Mesenchymal stem cell (in vitro differentiated cells and primary cell): ENCODE measurements at regions not wholly inside any gene's neighbourhood (a gene's known extent, or its start where the extent isn't known, plus 50 kb on each side); places are given as distances from the start of the nearest gene placed in this dataset.
A peak's percentile ranks its signal among the peaks of the same experiment; 100 is the strongest.

Source experiments
- DNase-seq: peaks from one replicate; pipeline ENCODE4 v3.0.0-alpha.2; 2013
- H2AFZ ChIP-seq: one replicate; pipeline ENCODE4 v1.6.1; 2013; ENCODE audit warnings: low read depth, mild to moderate bottlenecking, control low read depth, inconsistent platforms, low read length, moderate library complexity
- H2AK5ac ChIP-seq: 2 replicates; pipeline ENCODE4 v1.6.1; 2013; ENCODE audit warnings: low read length, moderate library complexity, mild to moderate bottlenecking, inconsistent platforms; ENCODE audit not compliant: severe bottlenecking
- H2BK120ac ChIP-seq: one replicate; pipeline ENCODE4 v1.6.1; 2013; ENCODE audit warnings: low read depth, mild to moderate bottlenecking, inconsistent platforms, low read length, moderate library complexity
- H2BK12ac ChIP-seq, 2 experiments: one replicate each; pipeline ENCODE4 v1.6.1; 2013; ENCODE audit warnings: inconsistent platforms in 2 of 2, low read length in 2 of 2, mild to moderate bottlenecking in 2 of 2, moderate library complexity in 2 of 2, control low read depth in 1 of 2
- H2BK15ac ChIP-seq: one replicate; pipeline ENCODE4 v1.6.1; 2013; ENCODE audit warnings: mild to moderate bottlenecking, low read depth, inconsistent platforms; ENCODE audit not compliant: poor library complexity, severe bottlenecking
- H2BK5ac ChIP-seq: 2 replicates; pipeline ENCODE4 v1.6.1; 2013; ENCODE audit warnings: low read depth, mild to moderate bottlenecking, low read length, control low read depth, inconsistent platforms; ENCODE audit not compliant: poor library complexity, severe bottlenecking
- H3K14ac ChIP-seq, 2 experiments: one replicate each; pipeline ENCODE4 v1.6.1; 2013; ENCODE audit warnings: inconsistent platforms in 2 of 2, low read length in 2 of 2, control low read depth in 1 of 2, mild to moderate bottlenecking in 1 of 2, moderate library complexity in 1 of 2
- H3K18ac ChIP-seq, 2 experiments: one replicate each; pipeline ENCODE4 v1.6.1; 2013; ENCODE audit warnings: inconsistent platforms in 2 of 2, low read length in 2 of 2, control low read depth in 1 of 2, low read depth in 1 of 2, mild to moderate bottlenecking in 1 of 2
- H3K23ac ChIP-seq, 2 experiments: one replicate each; pipeline ENCODE4 v1.6.1; 2013; ENCODE audit warnings: inconsistent platforms in 2 of 2, low read length in 2 of 2, mild to moderate bottlenecking in 2 of 2, moderate library complexity in 2 of 2, control low read depth in 1 of 2
- H3K27ac ChIP-seq: 2 replicates; pipeline ENCODE4 v1.5.1; 2013; ENCODE audit warnings: mild to moderate bottlenecking, moderate library complexity, low read length, control low read depth, inconsistent platforms; ENCODE audit not compliant: poor library complexity, severe bottlenecking
- H3K27me3 ChIP-seq, 2 experiments: 2 replicates each; pipeline versions ENCODE4 v1.6.1 to v1.7.0; 2013; ENCODE audit warnings: low read length in 2 of 2, mild to moderate bottlenecking in 2 of 2, moderate library complexity in 2 of 2, control low read depth in 1 of 2, inconsistent platforms in 1 of 2; ENCODE audit not compliant: control insufficient read depth in 1 of 2, insufficient read depth in 1 of 2
- H3K36me3 ChIP-seq, 2 experiments: 2 replicates each; pipeline versions ENCODE4 v1.6.1 to v1.7.0; 2013; ENCODE audit warnings: low read length in 2 of 2, control low read depth in 1 of 2, inconsistent platforms in 1 of 2, low read depth in 1 of 2, mild to moderate bottlenecking in 1 of 2; ENCODE audit not compliant: insufficient read depth in 2 of 2, control insufficient read depth in 1 of 2
- H3K4ac ChIP-seq, 2 experiments: one replicate each; pipeline ENCODE4 v1.6.1; 2013; ENCODE audit warnings: inconsistent platforms in 2 of 2, low read length in 2 of 2, mild to moderate bottlenecking in 2 of 2, moderate library complexity in 2 of 2, control low read depth in 1 of 2, low read depth in 1 of 2
- H3K4me1 ChIP-seq: 2 replicates; pipeline ENCODE4 v1.6.1; 2013; ENCODE audit warnings: low read depth, low read length, control low read depth; ENCODE audit not compliant: control insufficient read depth, insufficient read depth
- H3K4me2 ChIP-seq: 2 replicates; pipeline ENCODE4 v1.6.1; 2013; ENCODE audit warnings: low read length, mild to moderate bottlenecking, inconsistent platforms; ENCODE audit not compliant: poor library complexity, severe bottlenecking
- H3K4me3 ChIP-seq, 2 experiments: 2 replicates each; pipeline versions ENCODE4 v1.5.1 to v1.7.0; 2013; ENCODE audit warnings: low read length in 2 of 2, mild to moderate bottlenecking in 2 of 2, control low read depth in 1 of 2, low read depth in 1 of 2; ENCODE audit not compliant: insufficient read depth in 1 of 2
- H3K79me1 ChIP-seq: replicated peaks from 2 replicates; pipeline ENCODE4 v1.6.1; 2013; ENCODE audit warnings: mild to moderate bottlenecking, control low read depth, low read length, inconsistent platforms; ENCODE audit not compliant: poor library complexity, severe bottlenecking
- H3K9ac ChIP-seq: 2 replicates; pipeline ENCODE4 v1.7.0; 2013; ENCODE audit warnings: mild to moderate bottlenecking, low read length, moderate library complexity
- H3K9me3 ChIP-seq: 2 replicates; pipeline ENCODE4 v1.7.0; 2013; ENCODE audit warnings: mild to moderate bottlenecking, low read length; ENCODE audit not compliant: control insufficient read depth
- H4K8ac ChIP-seq: one replicate; pipeline ENCODE4 v1.6.1; 2013; ENCODE audit warnings: inconsistent platforms, mild to moderate bottlenecking, low read length, moderate library complexity
- H4K91ac ChIP-seq: one replicate; pipeline ENCODE4 v1.6.1; 2013; ENCODE audit warnings: mild to moderate bottlenecking, low read length, inconsistent platforms
- WGBS: methylation state at CpG from one replicate; pipeline ENCODE4 v1.1.7; 2013; ENCODE audit warnings: mixed read lengths; 5-methylcytosine and 5-hydroxymethylcytosine counted together

DNA sequence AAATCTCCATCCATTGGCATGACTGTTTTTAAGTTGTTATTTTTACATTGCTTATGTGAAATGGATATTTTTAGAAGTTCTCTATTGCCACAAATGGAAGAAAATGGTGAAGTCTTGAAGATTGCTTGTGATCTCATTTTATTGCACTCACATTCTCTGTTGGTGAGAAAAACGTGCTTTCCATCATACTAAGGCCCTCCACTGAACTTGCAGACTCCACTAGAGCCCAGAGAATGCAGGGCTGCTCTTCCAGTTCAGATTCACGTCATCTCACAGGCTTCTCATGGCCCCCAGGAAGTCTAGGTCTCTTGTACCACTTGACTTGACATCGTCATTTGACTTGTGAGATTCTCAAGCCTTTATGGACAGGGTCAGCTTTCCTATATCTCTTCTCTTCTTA lies 254.8 kb upstream of the COPS8 start:
- H4K8ac ChIP-seq = no peak overlapping the region
- H3K27me3 ChIP-seq = peaks cover 8 to 17% of the 10 kb centered on the region in 2 experiments
- H3K4me2 ChIP-seq = no peak overlapping the region
- no peak overlapping the region for H2AFZ ChIP-seq
- H3K27ac ChIP-seq = no peak overlapping the region
- H3K4me3 ChIP-seq = no peak overlapping the region
- no peak overlapping the region for H2BK15ac ChIP-seq
- no peaks in the 10 kb centered on the region for H3K4me1 ChIP-seq
- no peaks in the 10 kb centered on the region for H3K79me1 ChIP-seq
- no peak overlapping the region for H3K23ac ChIP-seq
- H3K9ac ChIP-seq = no peak overlapping the region
- no peak overlapping the region for H3K4ac ChIP-seq
- no peaks in the 10 kb centered on the region for H3K36me3 ChIP-seq
- DNase-seq = peak; percentile 69
- no peaks in the 10 kb centered on the region for H3K9me3 ChIP-seq
- H2BK12ac ChIP-seq = peak overlapping the region in 1 of 2 experiments; percentile 21
- H4K91ac ChIP-seq = no peak overlapping the region
- WGBS = 38% methylated on average over 3 of the region's 3 CpGs
- H3K18ac ChIP-seq = no peak overlapping the region
- no peak overlapping the region for H2BK120ac ChIP-seq
- no peak overlapping the region for H3K14ac ChIP-seq
- no peak overlapping the region for H2AK5ac ChIP-seq
- H2BK5ac ChIP-seq = no peak overlapping the region

DNA sequence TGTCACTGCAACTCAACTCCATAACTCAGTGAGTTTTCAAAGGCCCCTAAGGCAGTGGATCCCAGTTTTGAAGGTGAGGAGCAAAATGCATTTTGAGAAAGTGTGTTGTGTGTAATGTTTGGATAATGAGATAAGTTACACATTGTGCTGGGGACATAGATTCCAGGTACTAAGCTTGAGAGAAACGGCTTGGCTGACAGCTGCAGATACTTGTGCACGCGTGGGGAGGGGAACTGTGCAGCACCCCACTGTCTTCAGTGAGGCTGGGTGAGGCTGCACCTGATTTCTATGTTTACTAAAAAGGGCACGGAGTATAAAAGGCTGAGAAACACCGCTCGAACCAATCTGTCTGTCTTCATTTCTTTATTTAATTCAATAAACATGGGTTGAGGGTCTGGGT lies 254.0 kb upstream of the COPS8 start:
- Histone ChIP-seq H2BK5ac (no peak overlapping the region), H3K14ac (no peak overlapping the region)
- WGBS = 96% methylated on average over 3 of the region's 6 CpGs

DNA sequence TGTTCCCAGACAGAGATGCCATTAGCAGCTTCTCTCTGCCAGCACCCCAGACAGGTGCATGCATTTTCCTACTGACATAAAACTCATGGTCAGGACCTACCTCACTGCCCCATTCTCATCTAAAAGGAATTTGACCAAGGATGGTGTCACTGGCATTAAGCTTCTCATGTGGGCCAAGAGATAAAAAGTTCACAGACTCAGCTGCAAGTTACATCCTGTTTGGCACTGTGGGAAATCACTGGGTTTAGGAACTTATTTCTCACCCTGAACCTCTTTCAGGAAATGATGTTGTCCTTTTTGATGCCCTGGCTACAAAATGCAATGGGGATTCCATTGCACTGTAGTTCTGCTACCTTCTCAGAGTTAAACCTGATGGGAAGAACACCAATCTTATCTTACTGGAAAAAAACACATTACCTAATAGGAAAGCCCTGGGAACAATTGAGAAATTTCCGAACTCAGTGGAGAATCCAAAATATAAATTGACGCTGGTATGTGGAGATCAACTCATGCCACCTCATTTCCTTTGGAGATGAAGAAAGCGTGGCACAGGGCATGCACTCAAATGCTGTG lies 252.1 kb upstream of the COPS8 start:
- no peak overlapping the region for H2AK5ac ChIP-seq
- H2BK5ac ChIP-seq = no peak overlapping the region
- H3K36me3 ChIP-seq = no peaks in the 10 kb centered on the region
- H3K4me3 ChIP-seq = no peak overlapping the region
- no peaks in the 10 kb centered on the region for H3K9me3 ChIP-seq
- H2BK12ac ChIP-seq = no peak overlapping the region
- H3K79me1 ChIP-seq = no peaks in the 10 kb centered on the region
- no peak overlapping the region for H3K9ac ChIP-seq
- H4K91ac ChIP-seq = no peak overlapping the region
- no peak overlapping the region for H2AFZ ChIP-seq
- H3K23ac ChIP-seq = no peak overlapping the region
- H3K27me3 ChIP-seq = peaks cover 8 to 17% of the 10 kb centered on the region in 2 experiments
- DNase-seq = peak; percentile 28
- H2BK120ac ChIP-seq = no peak overlapping the region
- no peak overlapping the region for H3K14ac ChIP-seq
- H3K4ac ChIP-seq = no peak overlapping the region
- no peak overlapping the region for H2BK15ac ChIP-seq
- WGBS = 96% methylated on average over 3 of the region's 3 CpGs
- H3K18ac ChIP-seq = no peak overlapping the region
- H4K8ac ChIP-seq = no peak overlapping the region
- H3K27ac ChIP-seq = no peak overlapping the region
- no peak overlapping the region for H3K4me2 ChIP-seq
- no peaks in the 10 kb centered on the region for H3K4me1 ChIP-seq

More for the DNA sequence above, 254.0 kb upstream of the COPS8 start:
- DNase-seq = no peak
- no peak overlapping the region for H4K91ac ChIP-seq
- H3K4me1 ChIP-seq = no peaks in the 10 kb centered on the region
- no peaks in the 10 kb centered on the region for H3K79me1 ChIP-seq
- H2AK5ac ChIP-seq = no peak overlapping the region
- no peak overlapping the region for H3K23ac ChIP-seq
- H3K9ac ChIP-seq = no peak overlapping the region
- no peak overlapping the region for H3K4ac ChIP-seq
- H2BK15ac ChIP-seq = no peak overlapping the region
- no peak overlapping the region for H3K4me2 ChIP-seq
- H3K36me3 ChIP-seq = no peaks in the 10 kb centered on the region
- no peak overlapping the region for H4K8ac ChIP-seq
- no peak overlapping the region for H3K4me3 ChIP-seq
- no peak overlapping the region for H2BK120ac ChIP-seq
- peaks cover 8 to 17% of the 10 kb centered on the region in 2 experiments for H3K27me3 ChIP-seq
- no peak overlapping the region for H3K18ac ChIP-seq
- H2AFZ ChIP-seq = no peak overlapping the region
- peak overlapping the region in 1 of 2 experiments; percentile 15 for H2BK12ac ChIP-seq
- H3K27ac ChIP-seq = no peak overlapping the region
- no peaks in the 10 kb centered on the region for H3K9me3 ChIP-seq

DNA sequence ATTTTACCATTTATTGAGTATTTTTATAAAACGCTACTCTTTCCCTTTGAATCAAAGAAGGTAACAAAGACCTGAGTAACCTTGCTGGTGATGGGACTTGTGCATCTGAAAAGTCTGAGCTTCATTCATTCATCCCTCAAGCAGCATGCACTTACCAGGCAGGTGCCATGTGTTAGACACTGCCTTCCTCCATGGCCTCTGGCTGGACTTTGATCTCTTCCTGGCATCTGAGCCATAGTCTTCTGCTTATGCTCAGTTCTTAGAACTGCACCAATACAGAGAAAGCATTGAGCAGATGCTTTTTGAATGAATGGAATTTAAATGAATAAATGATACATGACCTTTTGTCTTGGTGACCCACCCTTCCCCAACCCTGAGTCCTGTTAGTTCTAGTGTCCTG lies 251.4 kb upstream of the COPS8 start:
- Histone ChIP-seq H2BK15ac (no peak overlapping the region), H3K27me3 (peaks cover 8 to 17% of the 10 kb centered on the region in 2 experiments), H3K36me3 (no peaks in the 10 kb centered on the region), H3K4me2 (no peak overlapping the region), H3K4me3 (no peak overlapping the region), H2BK12ac (no peak overlapping the region), H3K9ac (no peak overlapping the region), H3K27ac (no peak overlapping the region), H3K23ac (no peak overlapping the region), H3K4ac (no peak overlapping the region), H2AK5ac (no peak overlapping the region), H4K8ac (no peak overlapping the region), H2BK5ac (no peak overlapping the region), H2BK120ac (no peak overlapping the region), H3K9me3 (no peaks in the 10 kb centered on the region), H3K4me1 (no peaks in the 10 kb centered on the region), H2AFZ (no peak overlapping the region), H3K14ac (no peak overlapping the region), H3K79me1 (no peaks in the 10 kb centered on the region), H4K91ac (no peak overlapping the region), H3K18ac (no peak overlapping the region)
- DNase-seq = no peak
- WGBS = 88% methylated on average over 1 of the region's 1 CpG
